Ovary (tissue), 3 donors: ENCODE measurements at regions not wholly inside any gene's neighbourhood (a gene's known extent, or its start where the extent isn't known, plus 50 kb on each side); places are given as distances from the start of the nearest gene placed in this dataset.

ENCODE experiments used
- EP300 ChIP-seq: sonication (generic); formaldehyde crosslinking; IDR thresholded peaks from one replicate; pipeline ENCODE4 v1.6.1; 2017; ENCODE audit warnings: antibody characterized with exemption
- POLR2A ChIP-seq: fragments of 450-650 bp; IDR thresholded peaks from one replicate; pipeline ENCODE4 v1.6.1; 2017; ENCODE audit warnings: antibody characterized with exemption, mild to moderate bottlenecking, moderate library complexity
- TF ChIP-seq, protein P1 (sequence below), 3 donors: fragments of 450-650 bp in 2 of 3; fragments of 200-600 bp in 1 of 3; IDR thresholded peaks; one replicate each; pipeline versions ENCODE4 v1.5.1 to v1.8.0; 2016 to 2022; ENCODE audit warnings: antibody characterized with exemption in 3 of 3, mild to moderate bottlenecking in 1 of 3
- donor health status: DM: no; HTN: no; CAD: no.

DNA sequence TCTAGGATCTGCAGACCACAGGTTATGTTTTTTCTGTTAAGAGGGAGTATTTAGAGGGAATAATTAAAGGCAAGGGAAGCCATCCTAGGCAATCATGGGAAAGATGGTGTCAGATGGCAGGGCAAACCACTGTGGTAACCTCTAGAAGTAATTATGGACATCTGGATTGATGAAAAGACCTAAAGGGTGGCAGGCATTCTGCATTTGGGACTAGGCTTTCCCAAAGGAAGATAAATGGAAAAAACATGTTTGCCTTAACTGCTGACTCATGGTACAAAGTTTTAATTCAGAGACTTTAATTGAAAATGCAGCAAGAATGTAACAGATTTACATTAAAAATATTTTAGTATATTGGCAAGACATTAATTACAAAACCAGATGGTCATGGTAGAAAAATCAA lies 88.1 kb downstream of the TMEM30B start:
- no peak for TF ChIP-seq POLR2A
- TF ChIP-seq, protein P1, sequence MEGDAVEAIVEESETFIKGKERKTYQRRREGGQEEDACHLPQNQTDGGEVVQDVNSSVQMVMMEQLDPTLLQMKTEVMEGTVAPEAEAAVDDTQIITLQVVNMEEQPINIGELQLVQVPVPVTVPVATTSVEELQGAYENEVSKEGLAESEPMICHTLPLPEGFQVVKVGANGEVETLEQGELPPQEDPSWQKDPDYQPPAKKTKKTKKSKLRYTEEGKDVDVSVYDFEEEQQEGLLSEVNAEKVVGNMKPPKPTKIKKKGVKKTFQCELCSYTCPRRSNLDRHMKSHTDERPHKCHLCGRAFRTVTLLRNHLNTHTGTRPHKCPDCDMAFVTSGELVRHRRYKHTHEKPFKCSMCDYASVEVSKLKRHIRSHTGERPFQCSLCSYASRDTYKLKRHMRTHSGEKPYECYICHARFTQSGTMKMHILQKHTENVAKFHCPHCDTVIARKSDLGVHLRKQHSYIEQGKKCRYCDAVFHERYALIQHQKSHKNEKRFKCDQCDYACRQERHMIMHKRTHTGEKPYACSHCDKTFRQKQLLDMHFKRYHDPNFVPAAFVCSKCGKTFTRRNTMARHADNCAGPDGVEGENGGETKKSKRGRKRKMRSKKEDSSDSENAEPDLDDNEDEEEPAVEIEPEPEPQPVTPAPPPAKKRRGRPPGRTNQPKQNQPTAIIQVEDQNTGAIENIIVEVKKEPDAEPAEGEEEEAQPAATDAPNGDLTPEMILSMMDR (IDR thresholded peaks at IDR 0.05), result no peak
- TF ChIP-seq EP300, result no peak
